NB4 (cell line): ENCODE measurements at regions not wholly inside any gene's neighbourhood (a gene's known extent, or its start where the extent isn't known, plus 50 kb on each side); places are given as distances from the start of the nearest gene placed in this dataset.

Experiments
- MAX ChIP-seq: IDR thresholded peaks from 2 replicates; pipeline ENCODE4 v1.6.1; 2011; ENCODE audit warnings: low read depth, low read length
- POLR2A ChIP-seq: IDR thresholded peaks from 2 replicates; pipeline ENCODE4 v1.6.1; 2011; ENCODE audit warnings: mild to moderate bottlenecking; ENCODE audit not compliant: insufficient read length; ENCODE audit errors: extremely low read depth
- TF ChIP-seq, protein P1 (sequence below): IDR thresholded peaks from one replicate; pipeline ENCODE4 v1.5.1; 2012; ENCODE audit warnings: low read depth, low read length

GRCh38 chr10:21423338-21423737 lies 102.1 kb downstream of the SKIDA1 start:
- TF ChIP-seq, protein P1, sequence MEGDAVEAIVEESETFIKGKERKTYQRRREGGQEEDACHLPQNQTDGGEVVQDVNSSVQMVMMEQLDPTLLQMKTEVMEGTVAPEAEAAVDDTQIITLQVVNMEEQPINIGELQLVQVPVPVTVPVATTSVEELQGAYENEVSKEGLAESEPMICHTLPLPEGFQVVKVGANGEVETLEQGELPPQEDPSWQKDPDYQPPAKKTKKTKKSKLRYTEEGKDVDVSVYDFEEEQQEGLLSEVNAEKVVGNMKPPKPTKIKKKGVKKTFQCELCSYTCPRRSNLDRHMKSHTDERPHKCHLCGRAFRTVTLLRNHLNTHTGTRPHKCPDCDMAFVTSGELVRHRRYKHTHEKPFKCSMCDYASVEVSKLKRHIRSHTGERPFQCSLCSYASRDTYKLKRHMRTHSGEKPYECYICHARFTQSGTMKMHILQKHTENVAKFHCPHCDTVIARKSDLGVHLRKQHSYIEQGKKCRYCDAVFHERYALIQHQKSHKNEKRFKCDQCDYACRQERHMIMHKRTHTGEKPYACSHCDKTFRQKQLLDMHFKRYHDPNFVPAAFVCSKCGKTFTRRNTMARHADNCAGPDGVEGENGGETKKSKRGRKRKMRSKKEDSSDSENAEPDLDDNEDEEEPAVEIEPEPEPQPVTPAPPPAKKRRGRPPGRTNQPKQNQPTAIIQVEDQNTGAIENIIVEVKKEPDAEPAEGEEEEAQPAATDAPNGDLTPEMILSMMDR, result no peak
- TF ChIP-seq POLR2A (no peak), MAX (no peak)
